Endothelial cell of umbilical vein (primary cell): ENCODE measurements at regions not wholly inside any gene's neighbourhood (a gene's known extent, or its start where the extent isn't known, plus 50 kb on each side); places are given as distances from the start of the nearest gene placed in this dataset.

Experiments
- EZH2 ChIP-seq: IDR thresholded peaks from 2 replicates; pipeline ENCODE4 v1.6.1; 2012; ENCODE audit warnings: borderline replicate concordance, low read depth, mild to moderate bottlenecking, moderate library complexity, low read length, inconsistent platforms; ENCODE audit not compliant: severe bottlenecking
- FOS ChIP-seq: IDR thresholded peaks from 2 replicates; pipeline ENCODE4 v1.6.1; 2011; ENCODE audit warnings: mild to moderate bottlenecking, low read length, moderate library complexity, borderline replicate concordance; ENCODE audit not compliant: insufficient read depth
- JUN ChIP-seq: IDR thresholded peaks from 2 replicates; pipeline ENCODE4 v1.6.1; 2011; ENCODE audit warnings: borderline replicate concordance, low read depth; ENCODE audit not compliant: insufficient read length, insufficient read depth
- MAX ChIP-seq: IDR thresholded peaks from 2 replicates; pipeline ENCODE4 v1.6.1; 2011; ENCODE audit not compliant: insufficient read depth, insufficient read length
- MYC ChIP-seq: IDR thresholded peaks from one replicate; pipeline ENCODE4 v1.6.1; 2011; ENCODE audit warnings: mild to moderate bottlenecking, low read depth, low read length
- POLR2A ChIP-seq: IDR thresholded peaks from 2 replicates; pipeline ENCODE4 v1.6.1; 2012; ENCODE audit warnings: low read depth, mild to moderate bottlenecking, control low read depth, low read length
- POLR2AphosphoS5 ChIP-seq: IDR thresholded peaks from 2 replicates; pipeline ENCODE4 v1.6.1; 2012; ENCODE audit warnings: low read depth, mild to moderate bottlenecking, control low read depth, low read length, moderate library complexity; ENCODE audit not compliant: insufficient read depth
- TF ChIP-seq, protein P1 (sequence below), 2 donors: IDR thresholded peaks; 1 replicate in 1 of 2; 2 replicates in 1 of 2; pipeline ENCODE4 v1.5.1; 2011; ENCODE audit warnings: low read length in 2 of 2, mild to moderate bottlenecking in 2 of 2, moderate library complexity in 2 of 2, control low read depth in 1 of 2, inconsistent platforms in 1 of 2, low read depth in 1 of 2; ENCODE audit not compliant: insufficient read depth in 1 of 2; ENCODE audit errors: extremely low read depth in 1 of 2

GRCh38 chr9:7443541-7443940 lies 356.0 kb downstream of the DMAC1 start:
- TF ChIP-seq POLR2A, result no peak
- TF ChIP-seq, protein P1, sequence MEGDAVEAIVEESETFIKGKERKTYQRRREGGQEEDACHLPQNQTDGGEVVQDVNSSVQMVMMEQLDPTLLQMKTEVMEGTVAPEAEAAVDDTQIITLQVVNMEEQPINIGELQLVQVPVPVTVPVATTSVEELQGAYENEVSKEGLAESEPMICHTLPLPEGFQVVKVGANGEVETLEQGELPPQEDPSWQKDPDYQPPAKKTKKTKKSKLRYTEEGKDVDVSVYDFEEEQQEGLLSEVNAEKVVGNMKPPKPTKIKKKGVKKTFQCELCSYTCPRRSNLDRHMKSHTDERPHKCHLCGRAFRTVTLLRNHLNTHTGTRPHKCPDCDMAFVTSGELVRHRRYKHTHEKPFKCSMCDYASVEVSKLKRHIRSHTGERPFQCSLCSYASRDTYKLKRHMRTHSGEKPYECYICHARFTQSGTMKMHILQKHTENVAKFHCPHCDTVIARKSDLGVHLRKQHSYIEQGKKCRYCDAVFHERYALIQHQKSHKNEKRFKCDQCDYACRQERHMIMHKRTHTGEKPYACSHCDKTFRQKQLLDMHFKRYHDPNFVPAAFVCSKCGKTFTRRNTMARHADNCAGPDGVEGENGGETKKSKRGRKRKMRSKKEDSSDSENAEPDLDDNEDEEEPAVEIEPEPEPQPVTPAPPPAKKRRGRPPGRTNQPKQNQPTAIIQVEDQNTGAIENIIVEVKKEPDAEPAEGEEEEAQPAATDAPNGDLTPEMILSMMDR (IDR thresholded peaks at IDR 0.05; ENCODE audit: extremely low read depth in 1 of 2, insufficient read depth in 1 of 2, low read depth in 1 of 2, low read length in 2 of 2), result no peak
- TF ChIP-seq EZH2, result no peak
- TF ChIP-seq FOS, result no peak
- no peak for TF ChIP-seq POLR2AphosphoS5
- TF ChIP-seq MAX, result no peak
- TF ChIP-seq JUN, result no peak
- no peak for TF ChIP-seq MYC
